DND-41 (cell line): ENCODE measurements at regions not wholly inside any gene's neighbourhood (a gene's known extent, or its start where the extent isn't known, plus 50 kb on each side); places are given as distances from the start of the nearest gene placed in this dataset.

Source experiments
- ATAC-seq: fragments of 200-7000 bp; cut with Tn5 transposase; 3 replicates; pipeline ENCODE4 v1.9.1; 2021; ENCODE audit warnings: low read depth; ENCODE audit not compliant: insufficient read depth
- DNase-seq: peaks from one replicate; pipeline ENCODE4 v3.0.0-alpha.2; 2020
- H2AFZ ChIP-seq: 2 replicates; pipeline ENCODE4 v1.6.0; 2012; ENCODE audit warnings: low read depth, low read length
- H3K27ac ChIP-seq: 2 replicates; pipeline ENCODE4 v1.5.1; 2012; ENCODE audit warnings: low read length, inconsistent platforms
- H3K27me3 ChIP-seq: fragments of 200-600 bp; sonication (generic); 2 replicates; pipeline ENCODE4 v1.6.0; 2012; ENCODE audit warnings: low read length, mild to moderate bottlenecking, inconsistent platforms; ENCODE audit not compliant: insufficient read depth, poor library complexity
- H3K36me3 ChIP-seq: 2 replicates; pipeline ENCODE4 v1.5.1; 2012; ENCODE audit warnings: low read length, inconsistent platforms; ENCODE audit not compliant: insufficient read depth
- H3K4me1 ChIP-seq: 2 replicates; pipeline ENCODE4 v1.5.1; 2012; ENCODE audit warnings: mild to moderate bottlenecking, low read length; ENCODE audit not compliant: insufficient read depth
- H3K4me2 ChIP-seq: 2 replicates; pipeline ENCODE4 v1.6.0; 2012; ENCODE audit warnings: mild to moderate bottlenecking, moderate library complexity, low read length, inconsistent platforms; ENCODE audit not compliant: insufficient read depth
- H3K4me3 ChIP-seq, 2 experiments: fragments of 200-600 bp in 1 of 2; shearing (Covaris generic) in 1 of 2; 2 replicates each; pipeline ENCODE4 v1.5.1; 2012 to 2016; ENCODE audit warnings: inconsistent platforms in 2 of 2, low read length in 2 of 2, mild to moderate bottlenecking in 2 of 2, low read depth in 1 of 2, moderate library complexity in 1 of 2
- H3K79me2 ChIP-seq: 2 replicates; pipeline ENCODE4 v1.6.0; 2012; ENCODE audit warnings: low read length, inconsistent platforms; ENCODE audit not compliant: insufficient read depth
- H3K9ac ChIP-seq: 2 replicates; pipeline ENCODE4 v1.6.0; 2012; ENCODE audit warnings: low read depth, mild to moderate bottlenecking, inconsistent platforms, low read length, moderate library complexity
- H3K9me3 ChIP-seq: 2 replicates; pipeline ENCODE4 v1.5.1; 2012; ENCODE audit warnings: low read length, moderate library complexity, mild to moderate bottlenecking, inconsistent platforms; ENCODE audit not compliant: insufficient read depth, severe bottlenecking
- H4K20me1 ChIP-seq: 2 replicates; pipeline ENCODE4 v1.6.0; 2012; ENCODE audit warnings: low read length; ENCODE audit not compliant: insufficient read depth
- CTCF ChIP-seq: IDR thresholded peaks from 2 replicates; pipeline ENCODE4 v1.5.1; 2012; ENCODE audit warnings: borderline replicate concordance, low read length, moderate library complexity, mild to moderate bottlenecking; ENCODE audit not compliant: poor library complexity, severe bottlenecking; ENCODE audit errors: extremely low read depth
- EZH2 ChIP-seq: IDR thresholded peaks from 3 replicates; pipeline ENCODE4 v1.6.1; 2012; ENCODE audit warnings: borderline replicate concordance, low read depth, mild to moderate bottlenecking, moderate library complexity, low read length, inconsistent platforms; ENCODE audit not compliant: severe bottlenecking

GRCh38 chr13:100890645-100891044, 216.1 kb upstream of the TMTC4 start:
- H3K9ac ChIP-seq: no peak overlapping the region
- DNase-seq (no peak), ATAC-seq (no peak)
- no peaks in the 10 kb centered on the region for H4K20me1 ChIP-seq
- no peaks in the 10 kb centered on the region for H3K79me2 ChIP-seq
- no peak overlapping the region for H2AFZ ChIP-seq
- H3K4me1 ChIP-seq: no peaks in the 10 kb centered on the region
- H3K9me3 ChIP-seq: no peaks in the 10 kb centered on the region
- TF ChIP-seq CTCF: no peak
- no peaks in the 10 kb centered on the region for H3K36me3 ChIP-seq
- H3K4me3 ChIP-seq: no peak overlapping the region
- H3K27ac ChIP-seq: no peak overlapping the region
- no peak overlapping the region for H3K4me2 ChIP-seq
- H3K27me3 ChIP-seq: peaks cover 3% of the 10 kb centered on the region

GRCh38 chr13:100887729-100888151, 213.1 kb upstream of the TMTC4 start:
- Histone ChIP-seq H2AFZ (no peak overlapping the region), H3K27ac (no peak overlapping the region), H3K79me2 (no peaks in the 10 kb centered on the region), H3K27me3 (no peaks in the 10 kb centered on the region), H3K9me3 (no peaks in the 10 kb centered on the region), H3K4me2 (no peak overlapping the region), H4K20me1 (no peaks in the 10 kb centered on the region), H3K4me3 (no peak overlapping the region), H3K4me1 (no peaks in the 10 kb centered on the region), H3K9ac (no peak overlapping the region), H3K36me3 (no peaks in the 10 kb centered on the region)
- TF ChIP-seq CTCF: no peak
- no peak for TF ChIP-seq EZH2
- no peak for ATAC-seq
- no peak for DNase-seq

- H3K36me3 ChIP-seq: no peaks in the 10 kb centered on the region
- ATAC-seq (no peak), DNase-seq (no peak)
- H3K9me3 ChIP-seq: no peaks in the 10 kb centered on the region
- no peaks in the 10 kb centered on the region for H3K27me3 ChIP-seq
- TF ChIP-seq EZH2: no peak
- TF ChIP-seq CTCF: no peak
- no peaks in the 10 kb centered on the region for H3K79me2 ChIP-seq
- H3K4me3 ChIP-seq: no peak overlapping the region
- no peak overlapping the region for H2AFZ ChIP-seq
- no peak overlapping the region for H3K9ac ChIP-seq
- no peaks in the 10 kb centered on the region for H3K4me1 ChIP-seq
- H4K20me1 ChIP-seq: no peaks in the 10 kb centered on the region
- no peak overlapping the region for H3K27ac ChIP-seq
- H3K4me2 ChIP-seq: no peak overlapping the region
These were observed 208.9 kb upstream of the TMTC4 start for GRCh38 chr13:100883453-100883852.

- H3K4me1 ChIP-seq: no peaks in the 10 kb centered on the region
- H3K4me2 ChIP-seq: no peak overlapping the region
- no peak for TF ChIP-seq CTCF
- TF ChIP-seq EZH2: no peak
- H3K79me2 ChIP-seq: no peaks in the 10 kb centered on the region
- DNase-seq (no peak), ATAC-seq (no peak)
- no peak overlapping the region for H3K4me3 ChIP-seq
- H3K9ac ChIP-seq: no peak overlapping the region
- H3K9me3 ChIP-seq: no peaks in the 10 kb centered on the region
- no peak overlapping the region for H3K27ac ChIP-seq
- no peak overlapping the region for H2AFZ ChIP-seq
- no peaks in the 10 kb centered on the region for H3K27me3 ChIP-seq
- no peaks in the 10 kb centered on the region for H4K20me1 ChIP-seq
- no peaks in the 10 kb centered on the region for H3K36me3 ChIP-seq
These were observed 206.8 kb upstream of the TMTC4 start for GRCh38 chr13:100881291-100881864.
